IPS-18a (cell line): ENCODE measurements at regions not wholly inside any gene's neighbourhood (a gene's known extent, or its start where the extent isn't known, plus 50 kb on each side); places are given as distances from the start of the nearest gene placed in this dataset.

ENCODE experiments used
- H3K27ac ChIP-seq: one replicate; pipeline ENCODE4 v1.5.1; 2013; ENCODE audit warnings: low read length
- H3K27me3 ChIP-seq: one replicate; pipeline ENCODE4 v1.6.1; 2013; ENCODE audit warnings: mild to moderate bottlenecking, low read length; ENCODE audit not compliant: control insufficient read depth, insufficient read depth
- H3K36me3 ChIP-seq: one replicate; pipeline ENCODE4 v1.6.1; 2013; ENCODE audit warnings: low read depth, low read length; ENCODE audit not compliant: control insufficient read depth
- H3K4me1 ChIP-seq: one replicate; pipeline ENCODE4 v1.6.1; 2013; ENCODE audit warnings: low read depth, low read length; ENCODE audit not compliant: control insufficient read depth
- H3K4me3 ChIP-seq: one replicate; pipeline ENCODE4 v1.5.1; 2013; ENCODE audit warnings: low read length
- H3K9ac ChIP-seq: one replicate; pipeline ENCODE4 v1.6.1; 2013; ENCODE audit warnings: mild to moderate bottlenecking, low read length, moderate library complexity
- H3K9me3 ChIP-seq: one replicate; pipeline ENCODE4 v1.6.1; 2013; ENCODE audit warnings: low read depth, low read length; ENCODE audit not compliant: control insufficient read depth

- no peak overlapping the region for H3K4me3 ChIP-seq
- H3K36me3 ChIP-seq = no peaks in the 10 kb centered on the region
- no peaks in the 10 kb centered on the region for H3K27me3 ChIP-seq
- no peaks in the 10 kb centered on the region for H3K9me3 ChIP-seq
- H3K4me1 ChIP-seq = peaks cover 29% of the 10 kb centered on the region
- no peak overlapping the region for H3K9ac ChIP-seq
- peak overlapping the region; percentile 50 for H3K27ac ChIP-seq
These were observed 130.9 kb upstream of the MBL2 start for GRCh38 chr10:52903397-52903938.

- no peak overlapping the region for H3K9ac ChIP-seq
- H3K4me1 ChIP-seq = peaks cover 23% of the 10 kb centered on the region
- H3K36me3 ChIP-seq = no peaks in the 10 kb centered on the region
- H3K27me3 ChIP-seq = no peaks in the 10 kb centered on the region
- no peak overlapping the region for H3K27ac ChIP-seq
- H3K9me3 ChIP-seq = peaks cover 2% of the 10 kb centered on the region
- H3K4me3 ChIP-seq = no peak overlapping the region
These were observed 128.0 kb upstream of the MBL2 start for GRCh38 chr10:52900593-52900992.

GRCh38 chr10:52897162-52897561, 124.6 kb upstream of the MBL2 start:
- peaks cover 5% of the 10 kb centered on the region for H3K9me3 ChIP-seq
- H3K36me3 ChIP-seq = no peaks in the 10 kb centered on the region
- no peaks in the 10 kb centered on the region for H3K27me3 ChIP-seq
- H3K27ac ChIP-seq = no peak overlapping the region
- H3K4me3 ChIP-seq = no peak overlapping the region
- no peak overlapping the region for H3K9ac ChIP-seq
- H3K4me1 ChIP-seq = peaks cover 5% of the 10 kb centered on the region

GRCh38 chr10:52895059-52895458, 122.5 kb upstream of the MBL2 start:
- Histone ChIP-seq H3K4me1 (peaks cover 5% of the 10 kb centered on the region), H3K36me3 (no peaks in the 10 kb centered on the region), H3K4me3 (no peak overlapping the region), H3K9me3 (peaks cover 5% of the 10 kb centered on the region), H3K27me3 (no peaks in the 10 kb centered on the region), H3K27ac (no peak overlapping the region), H3K9ac (no peak overlapping the region)

- no peak overlapping the region for H3K9ac ChIP-seq
- H3K27me3 ChIP-seq = no peaks in the 10 kb centered on the region
- H3K36me3 ChIP-seq = no peaks in the 10 kb centered on the region
- H3K27ac ChIP-seq = no peak overlapping the region
- no peak overlapping the region for H3K4me3 ChIP-seq
- H3K9me3 ChIP-seq = no peaks in the 10 kb centered on the region
- peaks cover 16% of the 10 kb centered on the region for H3K4me1 ChIP-seq
These were observed 117.7 kb upstream of the MBL2 start for GRCh38 chr10:52890281-52890680.

GRCh38 chr10:52889611-52890010, 117.0 kb upstream of the MBL2 start:
- Histone ChIP-seq H3K9me3 (no peaks in the 10 kb centered on the region), H3K27me3 (no peaks in the 10 kb centered on the region), H3K27ac (no peak overlapping the region), H3K36me3 (no peaks in the 10 kb centered on the region), H3K4me3 (no peak overlapping the region), H3K4me1 (peaks cover 16% of the 10 kb centered on the region), H3K9ac (no peak overlapping the region)

GRCh38 chr10:52883996-52884871, 111.7 kb upstream of the MBL2 start:
- Histone ChIP-seq H3K27ac (no peak overlapping the region), H3K4me3 (no peak overlapping the region)

GRCh38 chr10:52879091-52879807, 106.7 kb upstream of the MBL2 start:
- H3K4me1 ChIP-seq = peaks cover 3% of the 10 kb centered on the region
- H3K27me3 ChIP-seq = no peaks in the 10 kb centered on the region
- H3K4me3 ChIP-seq = no peak overlapping the region
- no peak overlapping the region for H3K9ac ChIP-seq
- no peaks in the 10 kb centered on the region for H3K9me3 ChIP-seq
- H3K36me3 ChIP-seq = no peaks in the 10 kb centered on the region
- no peak overlapping the region for H3K27ac ChIP-seq

More at GRCh38 chr10:52883996-52884871, 111.7 kb upstream of the MBL2 start:
- Histone ChIP-seq H3K27me3 (no peaks in the 10 kb centered on the region), H3K36me3 (no peaks in the 10 kb centered on the region), H3K9me3 (no peaks in the 10 kb centered on the region), H3K4me1 (peaks cover 14% of the 10 kb centered on the region), H3K9ac (no peak overlapping the region)

- Histone ChIP-seq H3K4me3 (no peak overlapping the region), H3K27me3 (no peaks in the 10 kb centered on the region), H3K36me3 (no peaks in the 10 kb centered on the region), H3K4me1 (peaks cover under 1% of the 10 kb centered on the region), H3K9me3 (no peaks in the 10 kb centered on the region), H3K27ac (no peak overlapping the region), H3K9ac (no peak overlapping the region)
These were observed 104.9 kb upstream of the MBL2 start for GRCh38 chr10:52877451-52877850.

- no peaks in the 10 kb centered on the region for H3K9me3 ChIP-seq
- no peaks in the 10 kb centered on the region for H3K36me3 ChIP-seq
- no peaks in the 10 kb centered on the region for H3K27me3 ChIP-seq
- no peak overlapping the region for H3K27ac ChIP-seq
- H3K4me1 ChIP-seq = no peaks in the 10 kb centered on the region
- H3K4me3 ChIP-seq = no peak overlapping the region
- no peak overlapping the region for H3K9ac ChIP-seq
These were observed 102.8 kb upstream of the MBL2 start for GRCh38 chr10:52875336-52875735.

GRCh38 chr10:52874581-52874980, 102.0 kb upstream of the MBL2 start:
- H3K36me3 ChIP-seq = no peaks in the 10 kb centered on the region
- no peak overlapping the region for H3K9ac ChIP-seq
- no peaks in the 10 kb centered on the region for H3K27me3 ChIP-seq
- H3K9me3 ChIP-seq = peaks cover 1% of the 10 kb centered on the region
- no peaks in the 10 kb centered on the region for H3K4me1 ChIP-seq
- no peak overlapping the region for H3K4me3 ChIP-seq
- H3K27ac ChIP-seq = no peak overlapping the region
